ENCODE measurements at regions not wholly inside any gene's neighbourhood (a gene's known extent, or its start where the extent isn't known, plus 50 kb on each side); places are given as distances from the start of the nearest gene placed in this dataset.

- TF ChIP-seq, protein P1, sequence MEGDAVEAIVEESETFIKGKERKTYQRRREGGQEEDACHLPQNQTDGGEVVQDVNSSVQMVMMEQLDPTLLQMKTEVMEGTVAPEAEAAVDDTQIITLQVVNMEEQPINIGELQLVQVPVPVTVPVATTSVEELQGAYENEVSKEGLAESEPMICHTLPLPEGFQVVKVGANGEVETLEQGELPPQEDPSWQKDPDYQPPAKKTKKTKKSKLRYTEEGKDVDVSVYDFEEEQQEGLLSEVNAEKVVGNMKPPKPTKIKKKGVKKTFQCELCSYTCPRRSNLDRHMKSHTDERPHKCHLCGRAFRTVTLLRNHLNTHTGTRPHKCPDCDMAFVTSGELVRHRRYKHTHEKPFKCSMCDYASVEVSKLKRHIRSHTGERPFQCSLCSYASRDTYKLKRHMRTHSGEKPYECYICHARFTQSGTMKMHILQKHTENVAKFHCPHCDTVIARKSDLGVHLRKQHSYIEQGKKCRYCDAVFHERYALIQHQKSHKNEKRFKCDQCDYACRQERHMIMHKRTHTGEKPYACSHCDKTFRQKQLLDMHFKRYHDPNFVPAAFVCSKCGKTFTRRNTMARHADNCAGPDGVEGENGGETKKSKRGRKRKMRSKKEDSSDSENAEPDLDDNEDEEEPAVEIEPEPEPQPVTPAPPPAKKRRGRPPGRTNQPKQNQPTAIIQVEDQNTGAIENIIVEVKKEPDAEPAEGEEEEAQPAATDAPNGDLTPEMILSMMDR (conservative IDR thresholded peaks at IDR 0.05; ENCODE audit: low read length) = no peak
- no peak for TF ChIP-seq EZH2phosphoT487 (IDR thresholded peaks at IDR 0.05; ENCODE audit: borderline replicate concordance)
These were observed 494.0 kb downstream of the KCNT2 start for GRCh38 chr1:196114193-196114592.

All from Loucy (cell line).